NCI-H128 (cell line): ENCODE measurements at regions not wholly inside any gene's neighbourhood (a gene's known extent, or its start where the extent isn't known, plus 50 kb on each side); places are given as distances from the start of the nearest gene placed in this dataset.
"Not testable (repeated sequence)": the region's sequence is repeated elsewhere in the genome, so short reads cannot be mapped to it uniquely, and the experiment has no call there.

Source experiments
- DNase-seq: peaks from one replicate; lab custom pipeline; 2025; ENCODE audit not compliant: unreplicated experiment; lab: John Stamatoyannopoulos, UW

- no peak for DNase-seq
These were observed 280.3 kb upstream of the TUT7 start for GRCh38 chr9:86634501-86634900.

DNA sequence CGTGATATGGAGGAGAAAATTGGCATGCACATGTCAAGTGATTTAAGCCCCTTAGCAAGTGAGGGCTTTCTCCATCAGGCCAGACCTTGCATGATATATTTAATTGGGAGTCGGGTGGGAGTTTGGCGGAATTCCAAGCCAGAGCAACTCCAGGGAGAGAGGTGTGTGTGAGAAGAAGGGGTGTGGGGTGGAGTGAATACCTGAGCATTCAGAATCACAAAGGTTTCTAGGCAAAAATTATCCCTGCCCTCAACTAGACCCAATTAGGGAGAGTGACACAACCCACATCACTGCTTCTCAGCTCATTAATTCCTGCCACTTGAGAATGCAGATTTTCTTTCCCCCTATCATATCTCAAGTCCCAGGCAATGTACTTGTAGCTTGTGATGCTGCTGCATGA, 279.7 kb upstream of the TUT7 start:
- no peak for DNase-seq

DNA sequence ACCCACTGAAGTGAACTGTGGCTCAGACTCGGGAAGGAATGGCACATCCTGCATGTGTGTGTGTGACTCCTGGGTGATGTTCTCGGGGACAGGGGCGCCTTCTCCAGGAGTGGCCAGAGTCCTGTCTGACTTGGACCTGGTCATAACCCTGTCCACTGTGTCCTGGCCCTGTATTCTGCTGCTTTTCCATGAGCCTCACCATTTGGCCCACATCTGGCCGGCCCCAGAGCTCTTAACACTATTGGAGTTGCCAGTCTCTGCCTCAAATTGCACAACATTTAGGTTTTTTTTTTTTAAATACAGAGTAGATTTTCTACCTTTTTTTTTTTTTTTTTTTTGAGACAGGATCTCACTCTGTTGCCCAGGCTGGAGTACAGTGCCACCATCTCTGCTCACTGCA, 278.3 kb upstream of the TUT7 start:
- DNase-seq, result no peak

GRCh38 chr9:86629530-86629929, 275.3 kb upstream of the TUT7 start:
- DNase-seq, result no peak

DNA sequence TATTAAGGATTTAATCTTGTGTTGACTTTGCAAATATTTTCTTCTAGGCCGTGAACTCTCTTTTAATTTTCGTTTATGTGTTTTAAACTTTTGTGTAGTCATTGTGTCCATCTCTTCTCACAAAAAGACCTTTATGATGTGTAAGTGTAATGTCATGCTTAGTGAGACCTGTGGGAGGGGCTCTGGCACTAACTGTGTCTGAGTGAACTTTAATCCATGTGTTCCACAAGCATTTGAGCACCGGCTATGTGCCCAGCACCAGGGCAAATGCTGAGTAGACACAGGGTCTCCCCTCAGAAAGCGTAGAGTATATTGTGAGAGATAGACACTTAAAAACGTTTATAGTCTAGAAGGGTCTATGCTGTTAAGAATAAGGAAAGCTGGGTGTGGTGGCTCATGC, 272.6 kb upstream of the TUT7 start:
- no peak for DNase-seq

- DNase-seq, result no peak
These were observed 270.4 kb upstream of the TUT7 start for GRCh38 chr9:86624630-86625029.

GRCh38 chr9:86614871-86615849, 260.9 kb upstream of the TUT7 start:
- DNase-seq, result no peak

DNA sequence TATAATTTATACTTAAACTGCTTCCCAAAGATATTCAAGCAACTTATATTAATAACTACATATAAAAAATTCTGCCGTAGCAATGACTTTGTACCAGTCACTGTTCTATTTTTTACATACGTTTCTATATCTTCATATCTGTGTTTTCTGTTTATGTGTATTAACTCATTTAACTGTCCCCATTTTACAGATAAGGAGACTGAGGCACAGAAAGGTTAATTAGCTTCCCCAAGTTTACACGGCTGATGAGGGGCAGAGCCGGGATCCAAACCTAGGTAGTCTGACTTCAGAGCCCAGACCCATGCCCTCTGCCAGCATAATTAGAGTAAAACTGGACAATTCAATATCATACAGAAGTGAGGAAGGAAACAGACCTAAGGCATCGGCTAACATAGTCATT, 259.7 kb upstream of the TUT7 start:
- DNase-seq, result no peak

DNA sequence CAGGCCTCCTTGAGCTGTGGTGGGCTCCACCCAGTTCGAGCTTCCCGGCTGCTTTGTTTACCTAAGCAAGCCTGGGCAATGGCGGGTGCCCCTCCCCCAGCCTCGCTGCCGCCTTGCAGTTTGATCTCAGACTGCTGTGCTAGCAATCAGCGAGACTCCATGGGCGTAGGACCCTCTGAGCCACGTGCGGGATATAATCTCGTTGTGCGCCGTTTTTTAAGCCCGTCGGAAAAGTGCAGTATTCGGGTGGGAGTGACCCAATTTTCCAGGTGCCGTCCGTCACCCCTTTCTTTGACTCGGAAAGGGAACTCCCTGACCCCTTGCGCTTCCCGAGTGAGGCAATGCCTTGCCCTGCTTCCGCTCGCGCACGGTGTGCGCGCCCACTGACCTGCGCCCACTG, 257.3 kb upstream of the TUT7 start:
- DNase-seq, result not testable (repeated sequence)

DNA sequence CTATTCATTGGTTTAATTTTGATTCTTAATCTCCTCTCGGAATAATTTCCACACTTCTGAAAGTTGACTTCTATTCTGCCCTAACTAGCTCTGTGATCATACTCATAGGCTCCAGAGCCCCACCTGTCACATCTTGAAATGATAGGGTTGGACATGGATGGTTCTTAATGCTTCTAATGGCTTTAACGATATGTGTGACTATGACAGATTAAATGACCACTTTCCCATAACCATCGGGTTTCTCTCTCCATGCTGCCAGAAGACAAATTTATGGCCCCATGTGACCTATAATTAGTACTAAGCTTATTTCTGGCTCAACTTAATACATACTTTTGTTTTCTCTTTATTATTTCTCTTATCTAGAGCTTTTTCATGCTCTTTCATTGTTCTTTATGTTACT, 251.1 kb upstream of the TUT7 start:
- DNase-seq, result no peak

DNA sequence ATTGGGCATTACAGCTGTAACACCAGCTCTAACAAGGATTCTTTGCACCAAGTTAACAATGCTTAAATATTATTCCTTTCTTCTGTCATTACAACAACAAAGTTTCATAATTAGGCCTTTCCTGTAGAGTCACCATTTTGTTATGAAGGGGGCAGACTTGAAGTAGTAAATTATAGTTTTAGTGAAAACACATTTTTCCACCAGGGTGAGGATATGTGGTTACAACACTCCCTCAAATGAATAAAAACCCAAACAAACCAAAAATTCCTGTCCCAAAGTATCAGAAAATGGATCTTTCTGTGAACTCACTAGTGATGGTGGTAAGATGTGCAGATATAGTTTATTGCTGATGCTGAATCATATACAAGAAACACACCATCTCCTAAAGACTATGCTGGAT, 250.5 kb upstream of the TUT7 start:
- DNase-seq, result no peak

- no peak for DNase-seq
These were observed 248.5 kb upstream of the TUT7 start for GRCh38 chr9:86602715-86603114.

GRCh38 chr9:86601697-86602096, 247.5 kb upstream of the TUT7 start:
- DNase-seq, result no peak

- no peak for DNase-seq
These were observed 246.8 kb upstream of the TUT7 start for GRCh38 chr9:86600977-86601376.

- no peak for DNase-seq
These were observed 246.1 kb upstream of the TUT7 start for GRCh38 chr9:86600291-86600690.

DNA sequence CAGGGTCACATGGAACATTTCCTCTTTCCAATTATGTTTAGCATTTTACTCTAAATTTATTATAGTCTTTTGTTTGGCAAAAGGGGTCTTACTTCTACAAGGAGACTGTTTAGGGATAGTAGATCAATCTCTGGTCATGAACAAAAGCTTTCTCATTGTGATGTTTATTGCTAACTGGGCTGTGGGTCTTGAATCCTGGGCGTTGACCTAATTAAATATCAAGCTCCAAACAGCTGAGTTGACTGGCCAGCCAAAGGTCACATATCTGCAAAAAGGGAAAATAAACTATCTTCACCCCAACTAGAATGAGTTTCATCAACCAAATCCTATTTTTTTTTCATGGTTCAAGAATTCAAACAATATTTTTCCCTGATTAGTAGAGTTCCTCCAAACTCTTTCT, 245.4 kb upstream of the TUT7 start:
- DNase-seq, result no peak

DNA sequence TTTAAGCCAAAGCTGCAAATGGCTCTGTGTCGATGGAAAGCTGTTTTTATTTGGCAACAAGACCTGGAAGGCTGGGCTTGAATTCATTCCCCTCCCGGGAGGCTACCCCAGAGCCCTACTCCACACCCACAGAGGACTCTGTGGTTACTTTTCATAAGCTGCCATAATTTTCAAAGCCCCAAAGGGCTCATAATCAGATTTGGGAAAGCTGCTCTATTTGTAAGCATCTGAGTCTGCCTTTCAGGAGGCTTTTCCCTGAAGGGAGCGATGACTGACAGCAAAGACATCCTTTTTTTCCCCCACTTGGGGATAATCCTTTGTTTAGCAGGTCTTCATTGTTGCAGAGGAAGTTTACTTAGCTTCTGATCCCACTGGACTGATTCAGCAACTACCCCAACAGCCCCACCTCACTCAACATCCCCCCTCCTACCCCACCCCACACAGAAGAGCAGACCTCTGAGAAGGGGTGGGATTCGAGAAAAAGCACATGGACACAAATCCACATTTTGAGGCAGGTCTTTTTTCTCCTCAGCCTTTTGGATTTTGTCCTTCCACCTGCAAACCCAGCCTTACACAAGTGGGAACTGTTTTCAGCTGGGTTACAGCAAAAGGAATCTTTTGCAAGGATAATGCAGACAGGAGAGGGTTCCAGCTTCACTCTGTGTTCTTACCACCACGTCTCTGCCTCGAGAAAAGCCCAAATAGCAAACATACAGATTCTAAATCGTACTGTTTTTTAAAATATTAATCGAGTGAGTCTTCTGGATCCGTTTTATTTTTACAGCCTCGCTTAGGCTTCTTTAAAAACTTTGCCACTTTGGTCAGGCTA, 244.4 kb upstream of the TUT7 start:
- DNase-seq, result no peak

DNA sequence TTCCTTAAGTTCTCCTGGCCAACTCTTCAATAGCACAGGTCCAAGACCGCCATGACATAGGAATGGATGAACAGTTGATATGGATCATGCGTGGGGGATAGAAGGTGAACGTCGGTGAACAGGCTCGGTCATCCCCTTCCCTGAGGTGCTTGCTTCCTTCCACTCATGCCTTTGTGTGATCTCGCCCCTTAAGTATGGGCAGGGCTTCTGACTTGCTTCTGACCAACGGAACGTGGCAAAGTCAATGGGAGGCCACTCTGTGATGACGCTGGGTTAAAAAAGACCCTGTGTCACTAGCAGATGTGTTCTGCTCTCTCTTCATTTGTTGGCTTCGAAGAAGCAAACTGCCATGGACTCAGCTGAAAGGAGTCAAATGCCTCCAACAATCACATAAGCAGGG, 240.5 kb upstream of the TUT7 start:
- DNase-seq, result no peak

- DNase-seq, result no peak
These were observed 237.3 kb upstream of the TUT7 start for GRCh38 chr9:86591472-86591871.

- no peak for DNase-seq
These were observed 235.5 kb upstream of the TUT7 start for GRCh38 chr9:86589730-86590129.

DNA sequence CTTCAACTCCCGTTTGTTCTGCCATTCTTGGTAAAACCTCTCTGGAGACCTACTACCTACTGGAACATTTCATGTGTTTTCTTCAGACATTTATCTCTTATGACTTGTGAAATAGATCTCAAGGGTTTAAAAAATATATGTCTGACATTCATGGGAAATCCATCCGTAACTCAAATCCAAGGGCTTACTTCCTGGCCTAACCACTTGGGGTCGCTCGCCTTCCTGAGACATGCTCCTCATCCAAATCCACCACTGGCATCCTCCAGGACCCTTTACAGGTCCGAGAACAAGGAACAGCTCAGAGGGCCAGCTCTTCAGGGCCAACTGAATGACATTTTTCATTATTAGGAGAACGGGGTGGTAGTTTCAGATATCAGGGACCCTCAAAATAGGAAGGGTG, 235.1 kb upstream of the TUT7 start:
- no peak for DNase-seq

- DNase-seq, result no peak
These were observed 231.9 kb upstream of the TUT7 start for GRCh38 chr9:86586144-86586494.
